H1 (cell line): ENCODE measurements at regions not wholly inside any gene's neighbourhood (a gene's known extent, or its start where the extent isn't known, plus 50 kb on each side); places are given as distances from the start of the nearest gene placed in this dataset.

Experiments used
- CTCF ChIA-PET: fragments of 300-600 bp; sonication (Branson Sonifier 250); formaldehyde crosslinking; loops from one replicate; lab custom pipeline; 2021; ENCODE audit not compliant: partially characterized antibody; lab: Charles Lee
- POLR2A ChIA-PET: fragments of 300-600 bp; sonication (Branson Sonifier 250); formaldehyde crosslinking; loops from one replicate; lab custom pipeline; 2021; ENCODE audit warnings: inconsistent platforms; ENCODE audit not compliant: partially characterized antibody; lab: Charles Lee
- DNase-seq, 2 experiments: peaks; one replicate each; pipeline versions ENCODE4 v3.0.0 to v3.0.0-alpha.2; 2010 to 2022; ENCODE audit warnings: low spot score in 2 of 2, low read depth in 1 of 2, mixed read lengths in 1 of 2
- FAIRE-seq: peaks from 2 replicates; lab custom pipeline; 2011; peaks lifted over from hg19 to GRCh38; lab: Jason Lieb, UNC
- H2AFZ ChIP-seq: 2 replicates; pipeline ENCODE4 v1.8.1; 2012; ENCODE audit warnings: low read length, inconsistent platforms
- H2AK5ac ChIP-seq: 2 replicates; pipeline ENCODE4 v1.6.1; 2013; ENCODE audit warnings: low read depth, low read length
- H2BK120ac ChIP-seq: replicated peaks from 2 replicates; pipeline ENCODE3; 2013; ENCODE audit warnings: low read depth, low read length, inconsistent platforms
- H2BK12ac ChIP-seq: 2 replicates; pipeline ENCODE4 v1.6.1; 2013; ENCODE audit warnings: low read depth, low read length
- H2BK15ac ChIP-seq: 2 replicates; pipeline ENCODE4 v1.6.1; 2013; ENCODE audit warnings: low read length
- H2BK20ac ChIP-seq: 2 replicates; pipeline ENCODE4 v1.6.1; 2013; ENCODE audit warnings: low read length
- H2BK5ac ChIP-seq: 2 replicates; pipeline ENCODE4 v1.6.1; 2013; ENCODE audit warnings: low read depth, low read length
- H3K14ac ChIP-seq: 2 replicates; pipeline ENCODE4 v1.6.1; 2013; ENCODE audit warnings: inconsistent platforms; ENCODE audit not compliant: insufficient read length
- H3K18ac ChIP-seq: 2 replicates; pipeline ENCODE4 v1.6.1; 2013; ENCODE audit warnings: low read length; ENCODE audit errors: extremely low read depth
- H3K23ac ChIP-seq: 2 replicates; pipeline ENCODE4 v1.6.1; 2013; ENCODE audit warnings: inconsistent platforms; ENCODE audit not compliant: insufficient read length
- H3K23me2 ChIP-seq: 2 replicates; pipeline ENCODE4 v1.6.1; 2013; ENCODE audit warnings: low read depth, low read length
- H3K27ac ChIP-seq: 2 replicates; pipeline ENCODE4 v1.6.1; 2011; ENCODE audit warnings: low read depth, low read length, inconsistent platforms
- H3K27me3 ChIP-seq, 4 experiments: replicated peaks in 1 of 4; 1 replicate in 1 of 4; 2 replicates in 3 of 4; pipeline versions ENCODE4 v1.6.1 to v1.8.1; 2011 to 2013; ENCODE audit warnings: low read length in 3 of 4, mild to moderate bottlenecking in 3 of 4, inconsistent platforms in 2 of 4, mixed read lengths in 2 of 4, moderate library complexity in 1 of 4; ENCODE audit not compliant: control insufficient read depth in 3 of 4, insufficient read depth in 3 of 4; ENCODE audit errors: extremely low read depth in 1 of 4
- H3K36me3 ChIP-seq, 4 experiments: 2 replicates each; pipeline versions ENCODE4 v1.6.1 to v1.8.1; 2011 to 2013; ENCODE audit warnings: mild to moderate bottlenecking in 4 of 4, low read length in 3 of 4, moderate library complexity in 2 of 4, control low read depth in 1 of 4, inconsistent platforms in 1 of 4; ENCODE audit not compliant: insufficient read depth in 4 of 4, control insufficient read depth in 2 of 4
- H3K4ac ChIP-seq: replicated peaks from 2 replicates; pipeline ENCODE3; 2013; ENCODE audit warnings: low read length, low read depth, mixed read lengths, inconsistent platforms; ENCODE audit not compliant: insufficient read length
- H3K4me1 ChIP-seq, 4 experiments: replicated peaks in 1 of 4; 1 replicate in 1 of 4; 2 replicates in 3 of 4; pipeline versions ENCODE4 v1.6.1 to v1.8.1; 2011 to 2013; ENCODE audit warnings: low read length in 3 of 4, inconsistent platforms in 2 of 4, mixed read lengths in 1 of 4; ENCODE audit not compliant: insufficient read depth in 4 of 4, control insufficient read depth in 3 of 4
- H3K4me2 ChIP-seq, 2 experiments: 2 replicates each; pipeline versions ENCODE4 v1.6.1 to v1.8.1; 2011 to 2013; ENCODE audit warnings: low read depth in 2 of 2, low read length in 2 of 2, control low read depth in 1 of 2, inconsistent platforms in 1 of 2, mild to moderate bottlenecking in 1 of 2; ENCODE audit not compliant: insufficient read depth in 1 of 2
- H3K4me3 ChIP-seq, 4 experiments: fragments of 200-600, 300-600 bp in 1 of 4; sonication (generic), shearing (Covaris generic), sonication (Bioruptor Twin) in 1 of 4; 2 replicates each; pipeline versions ENCODE4 v1.5.1 to v1.8.1; 2011 to 2016; ENCODE audit warnings: low read length in 4 of 4, low read depth in 3 of 4, control low read depth in 2 of 4, inconsistent platforms in 2 of 4, mild to moderate bottlenecking in 2 of 4, mixed read lengths in 1 of 4, moderate library complexity in 1 of 4; ENCODE audit not compliant: insufficient read depth in 2 of 4; ENCODE audit errors: extremely low read depth in 1 of 4
- H3K56ac ChIP-seq: replicated peaks from 2 replicates; pipeline ENCODE3; 2013; ENCODE audit warnings: low read depth, mild to moderate bottlenecking, mixed read lengths, low read length, inconsistent platforms; ENCODE audit not compliant: insufficient read length
- H3K79me1 ChIP-seq: 2 replicates; pipeline ENCODE4 v1.6.1; 2013; ENCODE audit warnings: low read depth, low read length, control low read depth
- H3K79me2 ChIP-seq, 2 experiments: 2 replicates each; pipeline versions ENCODE4 v1.6.1 to v1.8.1; 2012 to 2013; ENCODE audit warnings: low read length in 2 of 2, mild to moderate bottlenecking in 2 of 2, inconsistent platforms in 1 of 2; ENCODE audit not compliant: insufficient read depth in 2 of 2, control insufficient read depth in 1 of 2
- H3K9ac ChIP-seq, 4 experiments: replicated peaks in 1 of 4; 1 replicate in 1 of 4; 2 replicates in 3 of 4; pipeline versions ENCODE4 v1.6.1 to v1.8.1; 2011 to 2013; ENCODE audit warnings: low read depth in 3 of 4, low read length in 3 of 4, control low read depth in 2 of 4, mild to moderate bottlenecking in 2 of 4, moderate library complexity in 2 of 4, inconsistent platforms in 1 of 4; ENCODE audit errors: extremely low read depth in 1 of 4
- H3K9me3 ChIP-seq, 2 experiments: 2 replicates each; pipeline versions ENCODE4 v1.6.1 to v1.8.1; 2012 to 2013; ENCODE audit warnings: mild to moderate bottlenecking in 2 of 2, moderate library complexity in 2 of 2, control low read depth in 1 of 2, inconsistent platforms in 1 of 2, low read depth in 1 of 2, low read length in 1 of 2, mixed read lengths in 1 of 2; ENCODE audit not compliant: insufficient read depth in 2 of 2
- H4K20me1 ChIP-seq, 2 experiments: replicated peaks in 1 of 2; 2 replicates each; pipeline versions ENCODE3 to v1.8.1; 2011 to 2013; ENCODE audit warnings: inconsistent platforms in 2 of 2, low read length in 2 of 2, mild to moderate bottlenecking in 1 of 2; ENCODE audit not compliant: insufficient read depth in 2 of 2, control insufficient read depth in 1 of 2
- H4K5ac ChIP-seq: 2 replicates; pipeline ENCODE4 v1.6.1; 2013; ENCODE audit warnings: low read length, low read depth, mixed read lengths, inconsistent platforms; ENCODE audit not compliant: insufficient read length
- H4K8ac ChIP-seq: 2 replicates; pipeline ENCODE4 v1.8.0; 2013; ENCODE audit warnings: mild to moderate bottlenecking, moderate library complexity, low read length, inconsistent platforms; ENCODE audit not compliant: insufficient read depth; ENCODE audit errors: extremely low read depth
- H4K91ac ChIP-seq: replicated peaks from 2 replicates; pipeline ENCODE3; 2013; ENCODE audit warnings: low read length, mixed read lengths, inconsistent platforms; ENCODE audit not compliant: insufficient read length
- BCL11A ChIP-seq, 2 experiments: IDR thresholded peaks; one replicate each; pipeline ENCODE4 v1.6.1; 2011; ENCODE audit warnings: low read depth in 2 of 2, low read length in 2 of 2, mild to moderate bottlenecking in 2 of 2
- CEBPB ChIP-seq: IDR thresholded peaks from 2 replicates; pipeline ENCODE4 v1.6.1; 2012; ENCODE audit warnings: low read depth, low read length
- CHD1 ChIP-seq: IDR thresholded peaks from 2 replicates; pipeline ENCODE4 v1.6.1; 2012; ENCODE audit warnings: low read depth, low read length, improper control_type of control experiment
- HDAC6 ChIP-seq: IDR thresholded peaks from one replicate; pipeline ENCODE4 v1.7.1; 2012; ENCODE audit warnings: low read depth, mild to moderate bottlenecking, inconsistent platforms, low read length, moderate library complexity
- KDM1A ChIP-seq: fragments of 200-600, 300-600 bp; sonication (generic); IDR thresholded peaks from 2 replicates; pipeline ENCODE4 v1.7.1; 2016; ENCODE audit warnings: mild to moderate bottlenecking, low read length, borderline replicate concordance
- MAX ChIP-seq: IDR thresholded peaks from 2 replicates; pipeline ENCODE4 v1.6.1; 2012; ENCODE audit warnings: inconsistent platforms
- POLR2A ChIP-seq, 2 experiments: IDR thresholded peaks; 1 replicate in 1 of 2; 2 replicates in 1 of 2; pipeline ENCODE4 v1.6.1; 2011; ENCODE audit warnings: low read depth in 2 of 2, low read length in 2 of 2, mild to moderate bottlenecking in 2 of 2; ENCODE audit errors: control extremely low read depth in 1 of 2
- SIRT6 ChIP-seq: IDR thresholded peaks from one replicate; pipeline ENCODE4 v1.7.1; 2012; ENCODE audit warnings: low read length, inconsistent platforms
- SIX5 ChIP-seq: IDR thresholded peaks from 2 replicates; pipeline ENCODE4 v1.6.1; 2011; ENCODE audit warnings: mild to moderate bottlenecking, low read depth, low read length
- SP1 ChIP-seq: IDR thresholded peaks from 2 replicates; pipeline ENCODE4 v1.6.1; 2011; ENCODE audit warnings: low read depth, low read length
- SP2 ChIP-seq: IDR thresholded peaks from 2 replicates; pipeline ENCODE4 v1.6.1; 2012; ENCODE audit warnings: mild to moderate bottlenecking, low read length, inconsistent platforms
- TBP ChIP-seq: IDR thresholded peaks from 2 replicates; pipeline ENCODE4 v1.6.1; 2011; ENCODE audit warnings: low read depth, low read length, improper control_type of control experiment
- WGBS, 2 experiments: shearing (Covaris generic) in 1 of 2; methylation state at CpG; one replicate each; pipeline versions ENCODE4 v1.1.6 to v1.1.7; 2013 to 2015; ENCODE audit warnings: low lambda C conversion rate in 2 of 2, mixed read lengths in 2 of 2, inconsistent platforms in 1 of 2, low coverage in 1 of 2, missing lambda C conversion rate in 1 of 2; ENCODE audit not compliant: insufficient replicate concordance in 2 of 2, insufficient coverage in 1 of 2, insufficient read length in 1 of 2; ENCODE audit errors: extremely low coverage in 1 of 2, missing lambda C conversion rate in 1 of 2; 5-methylcytosine and 5-hydroxymethylcytosine counted together

- H2BK5ac ChIP-seq: no peak overlapping the region
- no peak overlapping the region for H4K5ac ChIP-seq
- H3K79me1 ChIP-seq: no peaks in the 10 kb centered on the region
- H3K36me3 ChIP-seq: no peaks in the 10 kb centered on the region
- CTCF ChIA-PET: interaction anchor here (0.6 kb wide), 2 partner anchors 157 to 264 kb away, joined by 3 read pairs; no protein-coding TSS in a partner anchor
- H4K8ac ChIP-seq: no peak overlapping the region
- no peak overlapping the region for H3K4ac ChIP-seq
- no peak overlapping the region for H3K9ac ChIP-seq
- H3K56ac ChIP-seq: no peak overlapping the region
- H3K4me1 ChIP-seq: no peaks in the 10 kb centered on the region
- no peak for DNase-seq
- H4K91ac ChIP-seq: no peak overlapping the region
- H3K23ac ChIP-seq: no peak overlapping the region
- no peak overlapping the region for H2BK12ac ChIP-seq
- H3K27ac ChIP-seq: no peak overlapping the region
- TF ChIP-seq TBP (no peak), KDM1A (no peak), SP1 (no peak), HDAC6 (no peak), SP2 (no peak), SIRT6 (no peak), POLR2A (IDR thresholded peaks at IDR 0.05; ENCODE audit: control extremely low read depth in 1 of 2, low read depth in 2 of 2, low read length in 2 of 2) (no peak), MAX (no peak), CHD1 (no peak), SIX5 (no peak), CEBPB (no peak), BCL11A (IDR thresholded peaks at IDR 0.05; ENCODE audit: low read depth in 2 of 2, low read length in 2 of 2) (no peak)
- H3K27me3 ChIP-seq: peaks cover 0 to under 1% (median 0%) of the 10 kb centered on the region in 4 experiments; a peak in 1 of 7 replicates
- 96% methylated on average over 2 of the region's 2 CpGs; no CpG with 5 or more reads in 1 of the 2 experiments for WGBS, 2 experiments
- no peaks in the 10 kb centered on the region for H4K20me1 ChIP-seq
- H3K14ac ChIP-seq: no peak overlapping the region
- H3K4me3 ChIP-seq: no peak overlapping the region
- no peaks in the 10 kb centered on the region for H3K23me2 ChIP-seq
- no peak overlapping the region for H2AK5ac ChIP-seq
- H2BK20ac ChIP-seq: no peak overlapping the region
- POLR2A ChIA-PET: no interaction called here
- H3K4me2 ChIP-seq: no peak overlapping the region
- no peak overlapping the region for H2BK15ac ChIP-seq
- H2BK120ac ChIP-seq: no peak overlapping the region
- H2AFZ ChIP-seq: no peak overlapping the region
- no peak overlapping the region for H3K18ac ChIP-seq
- no peaks in the 10 kb centered on the region for H3K9me3 ChIP-seq
- no peak for FAIRE-seq
- H3K79me2 ChIP-seq: no peaks in the 10 kb centered on the region
Measured at GRCh38 chr6:23086100-23086499, 516.7 kb downstream of the HDGFL1 start.
